Omental fat pad (tissue), 3 donors: ENCODE measurements at regions not wholly inside any gene's neighbourhood (a gene's known extent, or its start where the extent isn't known, plus 50 kb on each side); places are given as distances from the start of the nearest gene placed in this dataset.

Experiments
- ATAC-seq: fragments of 150-250 bp; one replicate; pipeline ENCODE4 v1.9.1; 2016; ENCODE audit warnings: mild to moderate bottlenecking, moderate library complexity; ENCODE audit not compliant: low FRiP score
- DNase-seq: peaks from one replicate; pipeline ENCODE4 v3.0.0-alpha.2; 2019; ENCODE audit warnings: low spot score
- CTCF ChIP-seq, 3 donors: fragments of 450-650 bp; IDR thresholded peaks; one replicate each; pipeline ENCODE4 v1.5.1; 2016 to 2017; ENCODE audit warnings: antibody characterized with exemption in 3 of 3, mild to moderate bottlenecking in 3 of 3, moderate library complexity in 2 of 3

- DNase-seq = no peak
- no peak for TF ChIP-seq CTCF (IDR thresholded peaks at IDR 0.05)
- ATAC-seq = no peak
Observed at GRCh38 chr14:85399186-85399585, 130.8 kb upstream of the FLRT2 start.

GRCh38 chr14:85400678-85401077 is 129.3 kb upstream of the FLRT2 start:
- DNase-seq (no peak), ATAC-seq (no peak)
- TF ChIP-seq CTCF (IDR thresholded peaks at IDR 0.05) = no peak

GRCh38 chr14:85401384-85401783 is 128.6 kb upstream of the FLRT2 start:
- ATAC-seq = no peak
- no peak for TF ChIP-seq CTCF (IDR thresholded peaks at IDR 0.05)

GRCh38 chr14:85402569-85403162 is 127.3 kb upstream of the FLRT2 start:
- no peak for TF ChIP-seq CTCF (IDR thresholded peaks at IDR 0.05)
- ATAC-seq = no peak
- no peak for DNase-seq

More at GRCh38 chr14:85401384-85401783, 128.6 kb upstream of the FLRT2 start:
- DNase-seq = no peak

GRCh38 chr14:85409481-85410210 is 120.3 kb upstream of the FLRT2 start:
- DNase-seq (no peak), ATAC-seq (no peak)
- TF ChIP-seq CTCF (IDR thresholded peaks at IDR 0.05) = no peak

- no peak for ATAC-seq
- TF ChIP-seq CTCF (IDR thresholded peaks at IDR 0.05) = no peak
- no peak for DNase-seq
Observed at GRCh38 chr14:85412756-85413155, 117.2 kb upstream of the FLRT2 start.
